Ascending aorta (tissue), 2 donors: ENCODE measurements at regions not wholly inside any gene's neighbourhood (a gene's known extent, or its start where the extent isn't known, plus 50 kb on each side); places are given as distances from the start of the nearest gene placed in this dataset.

Experiments
- DNase-seq, 2 donors: peaks; one replicate each; pipeline ENCODE4 v3.0.0-alpha.2; 2019; ENCODE audit warnings: low spot score in 2 of 2
- H3K27ac ChIP-seq, 2 donors: fragments of 200-600 bp; sonication (generic); one replicate each; pipeline ENCODE4 v1.5.1; 2016 to 2017; ENCODE audit warnings: mild to moderate bottlenecking in 1 of 2
- H3K27me3 ChIP-seq: fragments of 200-600 bp; sonication (generic); one replicate; pipeline ENCODE4 v1.5.1; 2017
- H3K36me3 ChIP-seq, 2 donors: fragments of 200-600 bp; sonication (generic); one replicate each; pipeline ENCODE4 v1.5.1; 2016
- H3K4me1 ChIP-seq, 2 donors: fragments of 200-600 bp; sonication (generic); one replicate each; pipeline ENCODE4 v1.5.1; 2016 to 2017; ENCODE audit warnings: mild to moderate bottlenecking in 1 of 2
- H3K4me3 ChIP-seq, 2 donors: fragments of 200-600 bp; sonication (generic); one replicate each; pipeline ENCODE4 v1.5.1; 2016 to 2017; ENCODE audit warnings: mild to moderate bottlenecking in 1 of 2
- H3K9me3 ChIP-seq, 2 donors: fragments of 200-600 bp; sonication (generic); one replicate each; pipeline ENCODE4 v1.5.1; 2016
- intact Hi-C: fragments of 100-400 bp; cut with DNase I; formaldehyde crosslinking; loops from one replicate; pipeline ENCODE4 v1.15.1; 2023
- TF ChIP-seq, protein P1 (sequence below), 3 experiments: fragments of 200-600 bp in 2 of 3; fragments of 450-650 bp in 1 of 3; sonication (generic) in 2 of 3; IDR thresholded peaks; one replicate each; pipeline ENCODE4 v1.5.1; 2016 to 2019; ENCODE audit warnings: antibody characterized with exemption in 3 of 3, mild to moderate bottlenecking in 1 of 3, moderate library complexity in 1 of 3

- TF ChIP-seq, protein P1, sequence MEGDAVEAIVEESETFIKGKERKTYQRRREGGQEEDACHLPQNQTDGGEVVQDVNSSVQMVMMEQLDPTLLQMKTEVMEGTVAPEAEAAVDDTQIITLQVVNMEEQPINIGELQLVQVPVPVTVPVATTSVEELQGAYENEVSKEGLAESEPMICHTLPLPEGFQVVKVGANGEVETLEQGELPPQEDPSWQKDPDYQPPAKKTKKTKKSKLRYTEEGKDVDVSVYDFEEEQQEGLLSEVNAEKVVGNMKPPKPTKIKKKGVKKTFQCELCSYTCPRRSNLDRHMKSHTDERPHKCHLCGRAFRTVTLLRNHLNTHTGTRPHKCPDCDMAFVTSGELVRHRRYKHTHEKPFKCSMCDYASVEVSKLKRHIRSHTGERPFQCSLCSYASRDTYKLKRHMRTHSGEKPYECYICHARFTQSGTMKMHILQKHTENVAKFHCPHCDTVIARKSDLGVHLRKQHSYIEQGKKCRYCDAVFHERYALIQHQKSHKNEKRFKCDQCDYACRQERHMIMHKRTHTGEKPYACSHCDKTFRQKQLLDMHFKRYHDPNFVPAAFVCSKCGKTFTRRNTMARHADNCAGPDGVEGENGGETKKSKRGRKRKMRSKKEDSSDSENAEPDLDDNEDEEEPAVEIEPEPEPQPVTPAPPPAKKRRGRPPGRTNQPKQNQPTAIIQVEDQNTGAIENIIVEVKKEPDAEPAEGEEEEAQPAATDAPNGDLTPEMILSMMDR (IDR thresholded peaks at IDR 0.05), result no peak
- no peak overlapping the region for H3K4me3 ChIP-seq
- no peaks in the 10 kb centered on the region for H3K4me1 ChIP-seq
- H3K9me3 ChIP-seq, result no peaks in the 10 kb centered on the region
- intact Hi-C loops, result no loop called here
- no peak overlapping the region for H3K27ac ChIP-seq
- DNase-seq, result no peak
- no peaks in the 10 kb centered on the region for H3K36me3 ChIP-seq
- no peaks in the 10 kb centered on the region for H3K27me3 ChIP-seq
Measured at GRCh38 chr18:37673671-37674070, 108.1 kb upstream of the CELF4 start.

GRCh38 chr18:37672932-37673595 is 107.5 kb upstream of the CELF4 start:
- Histone ChIP-seq H3K27me3 (no peaks in the 10 kb centered on the region), H3K36me3 (no peaks in the 10 kb centered on the region), H3K4me1 (no peaks in the 10 kb centered on the region), H3K27ac (no peak overlapping the region), H3K4me3 (no peak overlapping the region), H3K9me3 (no peaks in the 10 kb centered on the region)
- TF ChIP-seq, protein P1 (IDR thresholded peaks at IDR 0.05), result no peak
- intact Hi-C loops, result no loop called here
- no peak for DNase-seq

DNA sequence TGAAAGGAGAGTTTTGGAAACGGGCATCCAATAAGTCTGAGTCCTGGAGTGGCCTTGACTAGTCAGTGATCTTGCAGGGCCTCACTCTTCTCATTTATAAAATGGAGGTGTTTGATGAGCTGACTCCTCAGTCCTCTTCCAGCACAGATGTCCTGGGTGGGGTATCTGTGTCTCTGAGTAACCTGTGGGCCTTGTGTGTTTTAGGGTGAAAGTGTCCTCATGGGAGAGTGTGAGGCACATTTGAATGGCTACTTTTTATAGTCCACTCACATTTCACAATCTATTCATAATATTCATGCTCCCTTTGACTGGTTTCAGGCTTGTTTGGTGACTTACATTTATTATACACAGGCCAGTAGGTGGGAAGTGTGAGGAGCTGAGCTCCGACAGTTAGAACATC is 106.4 kb upstream of the CELF4 start:
- Histone ChIP-seq H3K27ac (no peak overlapping the region), H3K9me3 (no peaks in the 10 kb centered on the region), H3K36me3 (no peaks in the 10 kb centered on the region), H3K27me3 (no peaks in the 10 kb centered on the region), H3K4me3 (no peak overlapping the region), H3K4me1 (no peaks in the 10 kb centered on the region)
- DNase-seq, result no peak
- TF ChIP-seq, protein P1 (IDR thresholded peaks at IDR 0.05), result no peak
- intact Hi-C loops, result no loop called here

- Histone ChIP-seq H3K36me3 (no peaks in the 10 kb centered on the region), H3K4me3 (no peak overlapping the region), H3K27ac (no peak overlapping the region), H3K4me1 (no peaks in the 10 kb centered on the region), H3K27me3 (no peaks in the 10 kb centered on the region), H3K9me3 (no peaks in the 10 kb centered on the region)
- TF ChIP-seq, protein P1 (IDR thresholded peaks at IDR 0.05), result no peak
- intact Hi-C loops, result no loop called here
- no peak for DNase-seq
Measured at GRCh38 chr18:37671530-37671929, 105.9 kb upstream of the CELF4 start.

DNA sequence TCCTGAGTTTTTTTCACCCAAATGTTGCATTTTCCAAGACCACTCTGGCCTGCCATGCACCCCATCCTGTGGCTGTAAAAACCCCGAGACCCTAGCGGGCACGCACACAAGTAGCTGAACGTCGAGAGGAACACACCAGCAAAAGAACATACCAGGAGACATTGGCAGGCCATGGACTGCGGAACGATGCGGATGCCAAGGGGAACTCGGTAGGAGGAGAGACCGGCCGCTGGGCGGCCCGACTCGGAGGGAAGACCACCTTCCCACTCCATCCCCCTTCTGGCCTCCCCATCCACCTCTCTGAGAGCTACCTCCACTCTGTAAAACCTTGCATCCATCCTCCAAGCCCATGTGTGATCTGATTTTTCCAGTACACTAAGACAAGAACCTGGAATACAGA is 105.5 kb upstream of the CELF4 start:
- intact Hi-C loops, result no loop called here
- no peak for DNase-seq
- Histone ChIP-seq H3K27me3 (no peaks in the 10 kb centered on the region), H3K4me1 (no peaks in the 10 kb centered on the region), H3K36me3 (no peaks in the 10 kb centered on the region), H3K27ac (no peak overlapping the region), H3K9me3 (no peaks in the 10 kb centered on the region), H3K4me3 (no peak overlapping the region)
- TF ChIP-seq, protein P1 (IDR thresholded peaks at IDR 0.05), result no peak
